ENCODE measurements at regions not wholly inside any gene's neighbourhood (a gene's known extent, or its start where the extent isn't known, plus 50 kb on each side); places are given as distances from the start of the nearest gene placed in this dataset.
"Not testable (repeated sequence)": the region's sequence is repeated elsewhere in the genome, so short reads cannot be mapped to it uniquely, and the experiment has no call there.

- Histone ChIP-seq H3K4me3 (ENCODE audit: low read length) (no peak overlapping the region), H3K4me1 (ENCODE audit: insufficient read depth, low read length) (no peaks in the 10 kb centered on the region), H3K9me3 (ENCODE audit: control insufficient read depth in 1 of 2, insufficient read depth in 1 of 2, low read length in 2 of 2) (no peaks in the 10 kb centered on the region), H3K36me3 (ENCODE audit: insufficient read depth, low read length) (no peaks in the 10 kb centered on the region), H3K27ac (ENCODE audit: low read depth in 1 of 2, low read length in 2 of 2) (no peak overlapping the region), H3K27me3 (ENCODE audit: control insufficient read depth in 1 of 2, insufficient read depth in 2 of 2, low read length in 2 of 2) (no peaks in the 10 kb centered on the region)
- ATAC-seq (ENCODE audit: poor library complexity) (no peak), DNase-seq (no peak)
- Mint-ChIP-seq H3K36me3 (ENCODE audit: low read depth) (no peaks in the 10 kb centered on the region), H3K9me3 (no peaks in the 10 kb centered on the region), H3K27ac (no peak overlapping the region), H3K4me1 (ENCODE audit: low read depth) (no peaks in the 10 kb centered on the region), H3K4me3 (no peak overlapping the region), H3K27me3 (no peaks in the 10 kb centered on the region)
- no peak for TF ChIP-seq CTCF (IDR thresholded peaks at IDR 0.05)
- intact Hi-C loops (cut with DNase I, micrococcal nuclease), result no loop called here
- ChIA-PET CTCF (interaction anchor here (0.6 kb wide), 1 partner anchor 125 kb away, joined by 3 read pairs; no protein-coding TSS in a partner anchor), POLR2A (no interaction called here)
These were observed 73.3 kb downstream of the SOX3 start for GRCh38 chrX:140431521-140431920.

- no peaks in the 10 kb centered on the region for H3K4me1 ChIP-seq (ENCODE audit: insufficient read depth, low read length)
- TF ChIP-seq CTCF (IDR thresholded peaks at IDR 0.05), result no peak
- no peaks in the 10 kb centered on the region for H3K9me3 Mint-ChIP-seq
- H3K4me1 Mint-ChIP-seq (ENCODE audit: low read depth), result no peaks in the 10 kb centered on the region
- intact Hi-C loops (cut with DNase I, micrococcal nuclease), result no loop called here
- no peaks in the 10 kb centered on the region for H3K9me3 ChIP-seq (ENCODE audit: control insufficient read depth in 1 of 2, insufficient read depth in 1 of 2, low read length in 2 of 2)
- H3K4me3 Mint-ChIP-seq, result no peak overlapping the region
- no peak overlapping the region for H3K27ac ChIP-seq (ENCODE audit: low read depth in 1 of 2, low read length in 2 of 2)
- POLR2A ChIA-PET, result no interaction called here
- H3K27me3 ChIP-seq (ENCODE audit: control insufficient read depth in 1 of 2, insufficient read depth in 2 of 2, low read length in 2 of 2), result no peaks in the 10 kb centered on the region
- no peak overlapping the region for H3K27ac Mint-ChIP-seq
- CTCF ChIA-PET, result no interaction called here
- ATAC-seq (ENCODE audit: poor library complexity), result no peak
- H3K27me3 Mint-ChIP-seq, result no peaks in the 10 kb centered on the region
- no peaks in the 10 kb centered on the region for H3K36me3 ChIP-seq (ENCODE audit: insufficient read depth, low read length)
- H3K4me3 ChIP-seq (ENCODE audit: low read length), result no peak overlapping the region
- no peaks in the 10 kb centered on the region for H3K36me3 Mint-ChIP-seq (ENCODE audit: low read depth)
- no peak for DNase-seq
These were observed 79.0 kb downstream of the SOX3 start for GRCh38 chrX:140425712-140426395.

GRCh38 chrX:140422501-140422900, 82.4 kb downstream of the SOX3 start:
- Mint-ChIP-seq H3K27ac (no peak overlapping the region), H3K9me3 (no peaks in the 10 kb centered on the region), H3K4me3 (no peak overlapping the region), H3K4me1 (ENCODE audit: low read depth) (no peaks in the 10 kb centered on the region), H3K36me3 (ENCODE audit: low read depth) (no peaks in the 10 kb centered on the region), H3K27me3 (no peaks in the 10 kb centered on the region)
- DNase-seq (no peak), ATAC-seq (ENCODE audit: poor library complexity) (no peak)
- Histone ChIP-seq H3K27me3 (ENCODE audit: control insufficient read depth in 1 of 2, insufficient read depth in 2 of 2, low read length in 2 of 2) (no peaks in the 10 kb centered on the region), H3K27ac (ENCODE audit: low read depth in 1 of 2, low read length in 2 of 2) (no peak overlapping the region), H3K36me3 (ENCODE audit: insufficient read depth, low read length) (no peaks in the 10 kb centered on the region), H3K4me3 (ENCODE audit: low read length) (no peak overlapping the region), H3K9me3 (ENCODE audit: control insufficient read depth in 1 of 2, insufficient read depth in 1 of 2, low read length in 2 of 2) (no peaks in the 10 kb centered on the region), H3K4me1 (ENCODE audit: insufficient read depth, low read length) (no peaks in the 10 kb centered on the region)
- intact Hi-C loops (cut with DNase I, micrococcal nuclease), result no loop called here
- no peak for TF ChIP-seq CTCF (IDR thresholded peaks at IDR 0.05)
- CTCF ChIA-PET, result no interaction called here
- POLR2A ChIA-PET, result no interaction called here

- H3K4me1 ChIP-seq (ENCODE audit: insufficient read depth, low read length); H3K4me3 Mint-ChIP-seq; H3K4me1 Mint-ChIP-seq (ENCODE audit: low read depth); DNase-seq; H3K9me3 ChIP-seq (ENCODE audit: control insufficient read depth in 1 of 2, insufficient read depth in 1 of 2, low read length in 2 of 2); H3K36me3 ChIP-seq (ENCODE audit: insufficient read depth, low read length); CTCF ChIA-PET; ATAC-seq (ENCODE audit: poor library complexity); H3K4me3 ChIP-seq (ENCODE audit: low read length); H3K27me3 ChIP-seq (ENCODE audit: control insufficient read depth in 1 of 2, insufficient read depth in 2 of 2, low read length in 2 of 2); H3K9me3 Mint-ChIP-seq; intact Hi-C loops (cut with DNase I, micrococcal nuclease); H3K27me3 Mint-ChIP-seq; H3K27ac Mint-ChIP-seq; H3K27ac ChIP-seq (ENCODE audit: low read depth in 1 of 2, low read length in 2 of 2); H3K36me3 Mint-ChIP-seq (ENCODE audit: low read depth); POLR2A ChIA-PET: not testable (repeated sequence)
These were observed 102.7 kb downstream of the SOX3 start for GRCh38 chrX:140402131-140402530.

GRCh38 chrX:140396326-140396725, 108.5 kb downstream of the SOX3 start:
- H3K27me3 Mint-ChIP-seq; H3K36me3 Mint-ChIP-seq (ENCODE audit: low read depth); POLR2A ChIA-PET; H3K9me3 ChIP-seq (ENCODE audit: control insufficient read depth in 1 of 2, insufficient read depth in 1 of 2, low read length in 2 of 2); H3K27ac ChIP-seq (ENCODE audit: low read depth in 1 of 2, low read length in 2 of 2); H3K9me3 Mint-ChIP-seq; CTCF ChIA-PET; H3K4me1 Mint-ChIP-seq (ENCODE audit: low read depth); H3K27me3 ChIP-seq (ENCODE audit: control insufficient read depth in 1 of 2, insufficient read depth in 2 of 2, low read length in 2 of 2); intact Hi-C loops (cut with DNase I, micrococcal nuclease); ATAC-seq (ENCODE audit: poor library complexity); H3K4me3 Mint-ChIP-seq; H3K4me1 ChIP-seq (ENCODE audit: insufficient read depth, low read length); DNase-seq; H3K4me3 ChIP-seq (ENCODE audit: low read length); H3K27ac Mint-ChIP-seq; H3K36me3 ChIP-seq (ENCODE audit: insufficient read depth, low read length): not testable (repeated sequence)
